Occipital lobe (tissue), 1 donor: ENCODE measurements at regions not wholly inside any gene's neighbourhood (a gene's known extent, or its start where the extent isn't known, plus 50 kb on each side); places are given as distances from the start of the nearest gene placed in this dataset.
A peak's percentile ranks its signal among the peaks of the same experiment; 100 is the strongest.
"Not testable (repeated sequence)": the region's sequence is repeated elsewhere in the genome, so short reads cannot be mapped to it uniquely, and the experiment has no call there.

Source experiments
- DNase-seq: peaks from one replicate; lab custom pipeline; 2025; lab: John Stamatoyannopoulos, UW

GRCh38 chr19:13712767-13713201 is 51.5 kb upstream of the MRI1 start:
- DNase-seq: peak; percentile 40

- DNase-seq: no peak
These were observed 56.4 kb upstream of the MRI1 start for GRCh38 chr19:13707915-13708314.

DNA sequence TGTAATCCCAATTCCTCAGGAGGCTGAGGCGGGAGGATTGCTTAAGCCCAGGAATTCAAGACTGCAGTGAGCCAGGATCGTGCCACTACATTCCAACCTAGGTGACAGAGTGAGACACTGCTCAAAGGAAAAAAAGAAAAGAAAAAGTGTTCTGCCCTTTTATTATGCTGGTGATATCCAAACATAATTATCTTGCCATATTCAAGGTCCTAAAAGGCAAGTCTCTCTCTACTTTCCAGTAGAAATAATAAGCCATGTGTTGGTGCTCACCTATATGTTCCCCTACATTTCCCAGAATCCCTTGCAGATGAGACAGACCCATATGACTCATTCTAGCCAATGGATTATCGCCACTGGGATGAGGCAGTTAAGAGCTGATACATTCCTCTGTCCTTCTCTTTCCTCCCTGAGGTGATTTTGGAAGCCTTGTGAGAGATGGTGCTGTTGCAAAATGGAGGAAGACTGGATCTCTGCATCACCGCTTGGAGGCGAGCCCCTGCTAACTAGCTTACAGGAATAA is 58.3 kb upstream of the MRI1 start:
- no peak for DNase-seq

GRCh38 chr19:13705201-13705600 is 59.1 kb upstream of the MRI1 start:
- no peak for DNase-seq

- DNase-seq: no peak
These were observed 62.7 kb upstream of the MRI1 start for GRCh38 chr19:13701624-13702023.

DNA sequence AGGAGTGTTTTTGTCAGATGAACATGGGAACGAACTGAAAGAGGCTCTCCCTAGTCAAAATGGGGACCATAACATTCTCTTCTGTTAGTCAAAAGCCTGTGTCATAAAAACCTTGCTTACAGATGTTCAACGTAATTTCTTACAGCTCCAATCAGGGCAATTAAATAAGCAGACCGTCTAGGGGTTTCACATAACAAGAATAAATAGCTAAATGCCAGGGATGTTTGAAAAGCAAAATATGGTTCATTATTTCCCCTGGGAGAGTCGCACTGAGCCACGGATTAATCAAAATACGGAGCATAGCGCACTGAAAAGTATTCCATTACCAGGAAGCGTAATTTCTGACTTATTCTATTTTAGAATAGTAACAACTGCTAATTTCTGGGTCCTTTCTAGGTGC is 63.7 kb upstream of the MRI1 start:
- no peak for DNase-seq

DNA sequence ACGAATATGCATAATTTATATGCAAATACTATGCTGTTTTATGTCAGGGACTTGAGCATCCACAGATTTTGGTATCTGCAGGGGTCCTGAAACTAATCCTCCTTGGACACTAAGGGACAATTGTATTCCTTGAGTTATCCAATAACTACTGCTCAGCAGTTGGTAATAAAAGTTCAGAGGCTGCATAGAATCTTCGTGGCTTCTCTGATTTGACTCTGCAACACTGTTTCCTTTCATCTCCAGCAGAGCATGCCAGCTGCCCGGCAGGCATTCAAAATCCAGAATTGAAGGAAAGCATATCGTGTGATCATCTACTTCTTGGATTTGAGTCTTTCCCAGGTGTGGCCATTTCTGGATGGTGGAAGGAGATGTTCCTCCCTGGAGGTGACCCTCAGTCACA is 64.5 kb upstream of the MRI1 start:
- DNase-seq: no peak

- no peak for DNase-seq
These were observed 67.5 kb upstream of the MRI1 start for GRCh38 chr19:13696839-13697238.

DNA sequence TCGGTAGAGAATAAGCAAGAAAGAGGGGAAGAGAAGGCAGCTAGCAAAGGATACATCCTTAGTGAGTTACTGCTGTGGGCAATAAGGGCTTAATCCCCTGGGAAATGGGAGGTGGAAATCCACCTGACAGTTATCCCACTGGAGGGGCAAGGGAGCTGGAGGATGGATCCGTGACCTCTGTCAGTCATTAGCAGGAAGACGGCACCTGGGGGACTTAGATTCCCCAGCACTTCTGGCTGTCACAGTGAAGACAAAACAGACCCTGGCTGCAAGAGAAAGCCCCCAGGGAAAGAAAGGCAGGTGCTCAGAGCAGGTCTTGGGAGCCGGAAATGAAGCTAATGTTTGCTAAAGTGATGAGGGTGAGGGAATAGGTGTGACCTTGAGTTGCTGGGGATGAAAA is 70.4 kb upstream of the MRI1 start:
- DNase-seq: no peak

DNA sequence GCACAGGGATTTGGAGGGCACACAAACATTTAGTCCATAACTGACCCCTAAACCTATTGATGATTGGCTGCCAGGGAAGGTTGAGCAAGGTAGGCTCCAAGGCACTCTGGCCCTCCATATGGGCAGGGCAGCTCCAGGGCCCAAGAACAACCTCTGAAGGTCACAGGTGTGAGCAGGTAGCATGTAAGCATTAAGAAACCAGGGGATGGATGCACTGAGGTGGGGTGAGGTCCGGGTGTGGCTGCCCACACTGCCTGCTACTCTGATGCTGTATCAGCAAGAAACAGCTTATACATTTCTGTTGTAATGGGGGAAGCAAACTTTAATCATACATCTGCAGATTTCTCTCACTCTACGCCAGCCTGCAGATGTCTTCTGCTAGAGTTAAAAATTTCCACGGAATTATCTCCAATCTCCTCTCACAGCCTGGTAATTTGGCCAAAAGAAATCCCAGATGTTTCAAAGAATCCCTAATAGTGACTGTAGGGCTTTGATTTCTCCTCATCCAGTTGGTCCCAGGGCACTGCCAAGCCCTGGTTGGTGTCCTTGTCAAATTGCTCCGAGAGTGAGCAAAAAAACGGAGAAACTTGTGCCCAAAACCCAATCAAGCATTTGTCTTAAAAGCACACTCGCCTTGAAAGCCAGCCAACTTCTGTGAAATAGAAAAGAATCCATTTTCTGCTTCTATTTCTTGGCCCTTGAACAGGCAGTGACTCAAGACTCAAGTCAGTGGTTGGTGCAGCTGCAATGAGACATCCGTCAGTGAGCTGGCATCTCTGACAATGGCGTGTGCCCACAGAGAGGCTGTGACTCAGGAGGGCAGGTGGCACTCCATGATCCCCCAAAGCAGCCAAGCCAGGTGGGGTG is 72.5 kb upstream of the MRI1 start:
- DNase-seq: peak; percentile 76

DNA sequence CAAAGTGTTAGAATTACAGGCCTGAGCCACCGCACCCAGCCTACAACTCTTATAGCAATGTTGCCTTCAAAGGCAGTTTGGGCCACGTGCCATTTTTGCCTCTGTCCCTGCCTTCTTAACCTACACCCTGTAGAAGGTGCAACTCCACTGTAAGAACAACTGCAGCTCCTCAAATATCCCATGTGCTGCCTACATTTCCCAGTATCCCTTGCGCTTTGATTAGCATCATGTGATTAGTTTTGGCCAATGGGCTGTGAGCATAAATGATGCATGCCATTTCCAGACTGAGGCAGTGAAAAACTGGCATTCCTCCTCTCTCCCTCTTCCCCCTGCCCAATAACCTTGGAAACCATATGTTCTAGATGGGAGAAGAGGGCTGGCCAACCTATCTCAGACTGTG is 75.2 kb upstream of the MRI1 start:
- DNase-seq: no peak

DNA sequence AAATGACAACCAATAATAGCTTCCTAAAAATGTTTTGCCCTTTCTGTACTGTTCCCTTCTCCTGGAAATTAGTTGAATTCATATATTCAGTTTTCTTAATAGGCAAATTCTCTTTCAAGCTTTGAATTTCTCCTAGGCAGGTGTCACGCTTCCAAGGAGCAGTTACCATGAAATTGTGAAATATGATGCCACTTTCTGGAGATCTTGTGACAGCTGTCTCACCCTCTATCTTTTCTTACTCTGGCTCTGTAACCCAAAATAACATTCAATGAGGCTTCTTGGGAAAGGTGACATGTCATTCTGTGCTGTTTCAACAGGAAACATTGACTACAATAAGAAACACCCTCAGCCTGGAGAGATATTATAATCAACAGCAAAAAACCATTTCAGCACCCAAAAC is 80.3 kb upstream of the MRI1 start:
- no peak for DNase-seq

GRCh38 chr19:13681509-13681908 is 82.8 kb upstream of the MRI1 start:
- DNase-seq: no peak

DNA sequence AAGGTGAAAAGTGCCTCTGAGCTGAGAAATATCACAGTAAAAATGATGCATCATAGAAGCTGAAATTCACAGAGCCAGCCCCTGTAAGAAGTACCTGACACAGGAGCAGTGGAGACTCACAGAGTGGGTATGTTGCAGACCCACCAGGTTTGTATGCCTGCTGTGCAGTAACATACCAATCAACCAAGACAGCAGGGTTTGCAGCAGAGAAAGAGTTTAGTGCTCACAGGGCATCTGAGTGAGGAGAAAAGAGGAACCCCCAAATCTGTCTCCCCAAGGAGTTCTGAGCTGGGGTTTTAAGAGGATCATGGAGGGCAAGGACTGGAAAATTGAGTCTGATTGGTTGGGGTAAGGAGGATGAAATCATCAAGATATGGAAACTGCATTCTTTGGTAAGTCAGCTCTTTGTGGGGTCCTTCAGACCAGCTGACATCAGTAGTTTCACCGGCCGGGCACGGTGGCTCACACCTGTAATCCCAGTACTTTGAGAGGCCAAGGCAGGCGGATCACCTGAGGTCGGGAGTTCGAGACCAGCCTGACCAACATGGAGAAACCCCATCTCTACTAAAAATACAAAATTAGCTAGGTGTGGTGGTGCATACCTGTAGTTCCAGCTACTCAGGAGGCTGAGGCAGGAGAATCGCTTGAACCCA is 83.5 kb upstream of the MRI1 start:
- DNase-seq: not testable (repeated sequence)

DNA sequence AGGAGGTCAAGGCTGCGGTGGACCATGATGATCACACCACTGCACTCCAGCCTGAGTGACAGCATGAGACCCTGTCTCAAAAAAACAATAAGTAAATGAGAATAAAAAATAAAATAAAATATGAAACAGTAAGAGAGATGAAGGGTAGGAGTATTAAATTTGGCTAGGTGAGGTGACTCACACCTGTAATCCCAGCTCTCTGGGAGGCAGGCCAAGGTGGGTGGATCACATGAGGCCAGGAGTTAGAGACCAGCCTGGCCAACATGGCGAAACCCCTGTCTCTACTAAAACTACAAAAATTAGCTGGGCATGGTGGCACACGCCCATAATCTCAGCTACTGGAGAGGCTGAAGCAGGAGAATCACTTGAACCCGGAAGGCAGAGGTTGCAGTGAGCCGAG is 87.4 kb upstream of the MRI1 start:
- DNase-seq: not testable (repeated sequence)

GRCh38 chr19:13672480-13673175 is 91.7 kb upstream of the MRI1 start:
- not testable (repeated sequence) for DNase-seq

- no peak for DNase-seq
These were observed 93.5 kb upstream of the MRI1 start for GRCh38 chr19:13670846-13671245.

DNA sequence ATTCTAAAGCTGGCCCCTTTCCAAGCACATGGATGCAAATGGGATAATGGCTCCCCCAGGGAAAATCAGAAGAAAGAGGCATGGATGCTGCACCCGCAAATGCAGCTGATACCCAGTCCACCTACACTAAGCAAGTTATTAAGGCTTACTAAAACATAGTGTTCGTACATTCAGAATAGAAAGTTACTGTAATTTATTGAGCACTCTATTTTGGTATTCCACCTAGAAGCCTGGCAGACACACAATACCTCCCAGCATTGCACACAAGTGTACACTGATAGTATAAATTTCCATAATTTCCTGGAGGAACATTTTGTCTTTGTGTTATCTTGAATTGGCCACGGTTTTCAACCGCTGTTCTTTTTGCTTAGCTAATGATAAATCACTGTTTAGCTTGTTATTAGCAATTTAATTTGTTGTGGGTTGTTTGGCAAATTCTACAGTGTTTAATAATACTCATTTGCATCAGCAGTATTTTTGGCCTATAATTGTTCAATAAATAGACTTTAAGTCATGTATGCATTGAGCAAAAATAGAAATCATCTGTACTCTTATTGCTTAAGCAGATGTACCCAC is 94.5 kb upstream of the MRI1 start:
- DNase-seq: no peak

GRCh38 chr19:13668964-13669363 is 95.4 kb upstream of the MRI1 start:
- DNase-seq: no peak

DNA sequence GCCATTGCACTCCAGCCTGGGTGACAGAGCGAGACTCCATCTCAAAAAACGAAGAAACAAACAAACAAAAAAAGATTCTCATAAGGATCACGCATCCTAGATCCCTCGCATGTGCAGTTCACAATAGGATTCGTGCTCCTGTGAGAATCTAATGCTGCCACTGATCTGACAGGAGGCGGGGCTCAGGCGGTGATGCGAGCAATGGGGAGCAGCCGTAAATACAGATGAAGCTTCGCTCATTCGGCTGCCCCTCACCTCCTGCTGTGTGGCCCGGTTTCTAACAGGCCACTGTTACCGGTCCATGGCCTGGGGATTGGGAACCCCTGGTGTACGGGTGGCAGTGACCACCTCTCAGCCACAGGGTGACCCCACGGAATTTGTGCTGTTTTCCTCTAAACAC is 98.2 kb upstream of the MRI1 start:
- DNase-seq: no peak

- DNase-seq: no peak
These were observed 99.0 kb upstream of the MRI1 start for GRCh38 chr19:13665125-13665905.
